ENCODE measurements at regions not wholly inside any gene's neighbourhood (a gene's known extent, or its start where the extent isn't known, plus 50 kb on each side); places are given as distances from the start of the nearest gene placed in this dataset.
"Not testable (repeated sequence)": the region's sequence is repeated elsewhere in the genome, so short reads cannot be mapped to it uniquely, and the experiment has no call there.

DNA sequence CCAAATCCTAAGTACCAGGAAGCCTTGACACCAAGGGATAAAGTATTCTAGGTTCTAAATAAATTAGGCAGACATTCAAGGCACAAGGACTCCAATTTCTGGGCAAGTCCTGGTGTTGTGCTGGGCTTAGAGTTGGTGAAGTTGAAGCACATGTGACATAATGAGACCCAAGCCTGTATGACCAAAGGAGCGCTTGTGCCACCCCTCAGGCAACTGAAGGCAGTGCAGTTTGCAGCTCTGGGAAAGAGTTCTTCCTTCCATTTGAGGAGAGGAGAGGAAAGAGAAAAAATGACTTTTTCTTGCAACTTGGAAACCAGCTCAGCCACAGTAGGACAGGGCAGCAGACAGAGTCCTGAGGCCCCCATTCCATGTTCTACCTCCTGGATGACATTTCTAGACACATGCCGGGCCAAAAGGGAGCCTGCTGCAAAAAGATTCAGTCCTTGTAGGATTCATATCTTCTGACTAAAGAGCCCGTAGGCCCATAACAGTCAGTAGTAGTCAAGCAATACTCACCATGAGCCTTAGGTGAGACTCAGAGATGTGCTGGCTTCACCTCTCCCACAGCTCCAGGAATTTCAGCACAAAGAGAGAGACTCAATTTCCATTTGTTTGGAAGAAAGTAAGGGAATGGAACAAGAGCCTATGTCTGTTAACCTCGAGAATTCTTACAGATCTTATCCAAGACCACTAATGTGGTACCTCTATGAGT, 588.8 kb upstream of the BCHE start:
- DNase-seq: no peak

- DNase-seq: no peak
These were observed 587.8 kb upstream of the BCHE start for GRCh38 chr3:166425021-166425420.

- DNase-seq: not testable (repeated sequence)
These were observed 586.7 kb upstream of the BCHE start for GRCh38 chr3:166423824-166424513.

- no peak for DNase-seq
These were observed 585.3 kb upstream of the BCHE start for GRCh38 chr3:166422556-166422955.

GRCh38 chr3:166420071-166420470, 582.8 kb upstream of the BCHE start:
- DNase-seq: no peak

DNA sequence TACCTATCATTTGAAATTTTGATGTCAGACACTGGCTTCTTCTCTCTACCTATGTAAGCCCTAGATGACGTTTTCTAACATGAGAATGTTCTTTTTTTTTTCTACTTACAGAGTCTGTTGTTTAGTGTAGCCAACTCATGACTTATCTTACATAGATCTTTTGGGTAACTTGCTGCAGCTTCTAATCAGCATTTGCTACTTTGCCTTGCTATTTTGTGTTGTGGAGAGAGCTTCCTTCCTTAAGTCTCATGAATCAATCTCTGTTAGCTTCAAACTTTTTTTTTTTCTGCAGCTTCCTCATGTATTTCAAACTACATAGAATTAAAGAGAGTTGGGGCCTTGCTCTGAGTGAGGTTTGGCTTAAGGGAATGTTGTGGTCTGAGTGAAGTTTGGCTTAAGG, 568.7 kb upstream of the BCHE start:
- no peak for DNase-seq

DNA sequence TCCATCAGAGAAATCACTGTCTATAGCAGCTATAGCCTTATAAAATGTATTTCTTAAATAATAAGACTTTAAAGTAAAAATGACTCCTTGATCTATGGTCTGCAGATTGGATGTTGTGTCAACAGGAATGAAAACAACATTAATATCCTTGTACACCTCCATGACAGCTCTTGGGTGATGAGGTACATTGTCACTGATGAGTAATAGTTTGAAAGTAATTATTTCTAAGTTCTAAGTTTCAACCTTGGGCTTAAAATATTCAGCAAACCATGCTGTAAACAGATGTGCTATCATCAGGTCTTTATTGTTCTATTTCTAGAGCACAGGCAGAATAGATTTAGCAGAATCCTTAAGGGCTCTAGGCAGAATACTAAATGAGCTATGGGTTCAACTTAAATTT, 568.2 kb upstream of the BCHE start:
- no peak for DNase-seq

DNA sequence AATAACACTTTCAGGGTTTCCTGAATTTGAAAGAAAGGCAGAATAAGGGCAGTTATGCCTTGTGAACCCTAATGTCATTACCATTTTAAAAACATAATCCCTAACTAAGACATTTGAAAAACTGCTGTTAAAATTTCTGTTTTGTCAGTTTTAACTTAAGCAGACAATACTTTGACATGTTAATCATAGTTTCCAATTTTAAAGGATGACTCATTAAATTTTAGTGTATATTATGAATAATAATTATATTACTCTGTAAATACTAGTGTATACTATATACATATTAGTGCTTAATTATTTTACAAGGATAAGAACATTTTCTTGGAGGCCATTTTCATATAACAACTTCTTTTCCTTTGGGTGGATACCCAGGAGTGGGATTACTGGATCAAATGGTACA, 553.1 kb upstream of the BCHE start:
- DNase-seq: no peak

DNA sequence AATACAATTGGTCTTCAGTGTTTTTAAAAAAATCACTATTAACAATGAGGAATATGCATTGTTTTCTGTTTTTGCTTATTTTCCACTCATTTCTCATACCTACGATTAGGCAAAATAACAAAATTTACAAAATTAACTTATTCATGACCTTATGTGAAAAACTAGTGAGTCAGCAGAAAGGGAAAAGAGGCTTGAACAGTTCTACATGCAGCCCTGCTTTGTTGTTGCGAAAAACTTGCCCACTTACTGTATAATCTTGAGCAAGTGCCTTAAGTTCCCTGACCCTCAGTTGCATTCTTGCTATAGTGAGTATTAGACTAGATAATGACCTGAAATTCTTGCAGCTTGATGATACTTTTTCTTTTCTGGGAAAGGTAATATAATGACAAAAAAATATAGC, 551.1 kb upstream of the BCHE start:
- DNase-seq: no peak

GRCh38 chr3:166372571-166373106, 535.4 kb upstream of the BCHE start:
- no peak for DNase-seq

GRCh38 chr3:166367947-166368533, 530.8 kb upstream of the BCHE start:
- no peak for DNase-seq

- DNase-seq: no peak
These were observed 525.5 kb upstream of the BCHE start for GRCh38 chr3:166362698-166363097.

GRCh38 chr3:166360720-166361119, 523.5 kb upstream of the BCHE start:
- no peak for DNase-seq

- no peak for DNase-seq
These were observed 514.2 kb upstream of the BCHE start for GRCh38 chr3:166351461-166351860.

GRCh38 chr3:166340604-166341266, 503.5 kb upstream of the BCHE start:
- no peak for DNase-seq

DNA sequence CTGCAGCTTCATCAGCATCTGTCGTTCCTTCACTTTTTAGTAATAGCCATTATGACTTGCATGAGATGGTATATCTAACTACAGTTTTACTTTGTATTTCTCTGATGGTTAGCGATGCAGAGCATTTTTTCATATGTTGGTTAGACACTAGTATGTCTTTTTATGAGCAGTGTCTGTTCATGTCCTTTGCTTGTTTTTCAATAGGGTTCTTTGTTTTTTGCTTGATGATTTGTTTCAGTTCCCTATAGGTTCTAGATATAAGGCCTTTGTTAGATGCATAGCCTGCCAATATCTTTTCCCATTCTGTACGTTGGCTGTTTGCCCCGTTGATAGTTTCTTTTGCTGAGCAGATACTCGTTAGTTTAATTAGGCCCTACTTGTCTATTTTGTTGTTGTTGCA, 487.2 kb upstream of the BCHE start:
- no peak for DNase-seq

GRCh38 chr3:166322391-166322790, 485.2 kb upstream of the BCHE start:
- DNase-seq: no peak

DNA sequence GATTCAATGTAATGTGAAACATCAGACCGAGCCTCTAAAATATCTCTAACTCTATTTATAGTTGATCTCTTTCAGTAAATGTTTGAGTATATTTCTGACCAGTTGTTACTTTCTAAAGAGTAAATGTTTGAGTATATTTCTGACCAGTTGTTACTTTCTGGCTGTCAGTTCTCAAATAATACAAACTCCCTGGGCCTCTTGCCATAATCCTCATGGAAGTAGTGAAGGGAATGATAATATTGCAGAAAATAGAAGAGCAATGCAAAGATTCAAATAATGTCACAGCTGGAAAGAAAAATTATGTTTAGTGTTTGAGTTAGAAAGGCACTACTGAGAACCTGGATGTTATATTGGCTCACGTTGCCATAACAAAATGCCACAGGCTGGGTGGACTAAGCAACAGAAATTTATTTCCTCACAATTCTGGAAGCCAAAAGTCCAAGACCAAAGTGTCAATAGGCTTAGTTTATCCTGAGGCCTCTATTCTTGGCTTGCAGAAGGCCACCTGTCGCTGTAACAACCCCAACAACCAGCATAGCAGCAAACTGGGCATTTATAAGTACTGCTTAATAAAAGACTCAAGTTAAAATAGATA, 470.6 kb upstream of the BCHE start:
- no peak for DNase-seq

DNA sequence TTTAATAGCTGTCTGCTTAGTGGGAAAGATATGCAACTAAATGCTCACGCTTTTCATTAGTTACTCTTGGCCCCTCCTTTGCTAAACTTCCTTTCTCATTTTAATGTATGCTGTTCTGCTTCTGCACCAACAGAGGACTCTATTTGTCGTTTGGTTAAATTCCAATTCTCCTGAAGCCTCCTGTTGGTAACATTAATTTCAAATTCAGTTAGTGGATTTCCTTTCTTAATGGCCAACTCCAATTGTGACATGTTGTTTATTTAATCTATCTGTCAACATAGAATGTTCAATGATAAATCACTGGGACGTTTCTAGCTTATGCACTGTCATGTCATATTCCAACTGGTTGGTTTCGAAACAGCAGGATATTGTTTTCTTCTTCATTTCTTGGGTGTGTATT, 467.4 kb upstream of the BCHE start:
- peak; percentile 7 for DNase-seq

DNA sequence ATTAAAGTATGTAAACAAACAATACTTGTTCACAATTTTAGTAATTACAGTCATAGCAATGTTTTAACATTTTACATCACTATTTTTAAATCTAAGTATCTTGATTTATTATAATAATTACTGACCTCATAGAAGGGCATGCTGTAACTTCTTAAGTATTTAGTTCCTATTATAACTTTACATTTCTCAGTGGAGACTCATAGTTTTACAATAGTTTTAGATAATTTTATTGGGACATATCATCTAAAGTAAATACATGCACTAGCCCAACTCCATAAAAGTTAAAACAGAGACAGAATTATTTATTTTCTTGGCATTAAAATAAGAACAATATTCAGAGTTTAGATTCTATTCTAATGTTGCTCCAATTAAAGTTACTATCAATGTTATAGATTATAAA, 466.5 kb upstream of the BCHE start:
- no peak for DNase-seq

GRCh38 chr3:166302331-166302730, 465.1 kb upstream of the BCHE start:
- no peak for DNase-seq

- no peak for DNase-seq
These were observed 459.1 kb upstream of the BCHE start for GRCh38 chr3:166296179-166296783.

Measured in NCI-H446 treated with DMSO at 0.1 percent for 48 hours (cell line).